ENCODE measurements at regions not wholly inside any gene's neighbourhood (a gene's known extent, or its start where the extent isn't known, plus 50 kb on each side); places are given as distances from the start of the nearest gene placed in this dataset.
A peak's percentile ranks its signal among the peaks of the same experiment; 100 is the strongest.
"Not testable (repeated sequence)": the region's sequence is repeated elsewhere in the genome, so short reads cannot be mapped to it uniquely, and the experiment has no call there.

GRCh38 chr20:11708223-11708622, 209.5 kb upstream of the BTBD3 start:
- DNase-seq: not testable (repeated sequence)

GRCh38 chr20:11711214-11711613, 206.5 kb upstream of the BTBD3 start:
- no peak for DNase-seq

- DNase-seq: no peak
These were observed 205.0 kb upstream of the BTBD3 start for GRCh38 chr20:11712639-11713160.

GRCh38 chr20:11714886-11715285, 202.8 kb upstream of the BTBD3 start:
- no peak for DNase-seq

- no peak for DNase-seq
These were observed 201.3 kb upstream of the BTBD3 start for GRCh38 chr20:11716239-11716944.

GRCh38 chr20:11716945-11717248, 200.8 kb upstream of the BTBD3 start:
- no peak for DNase-seq

GRCh38 chr20:11717562-11717961, 200.1 kb upstream of the BTBD3 start:
- no peak for DNase-seq

GRCh38 chr20:11718474-11719094, 199.1 kb upstream of the BTBD3 start:
- DNase-seq: no peak

- no peak for DNase-seq
These were observed 198.5 kb upstream of the BTBD3 start for GRCh38 chr20:11719153-11719552.

- DNase-seq: no peak
These were observed 196.3 kb upstream of the BTBD3 start for GRCh38 chr20:11721411-11721810.

- no peak for DNase-seq
These were observed 193.6 kb upstream of the BTBD3 start for GRCh38 chr20:11724097-11724496.

- DNase-seq: peak; percentile 50 to 85
These were observed 191.7 kb upstream of the BTBD3 start for GRCh38 chr20:11726026-11726425.

- no peak for DNase-seq
These were observed 190.0 kb upstream of the BTBD3 start for GRCh38 chr20:11727708-11728107.

- no peak for DNase-seq
These were observed 188.8 kb upstream of the BTBD3 start for GRCh38 chr20:11728937-11729336.

GRCh38 chr20:11729806-11730205, 187.9 kb upstream of the BTBD3 start:
- DNase-seq: no peak

- peak; percentile 78 to 92 for DNase-seq
These were observed 183.3 kb upstream of the BTBD3 start for GRCh38 chr20:11734431-11734830.

GRCh38 chr20:11738852-11739251, 178.8 kb upstream of the BTBD3 start:
- DNase-seq: peak in 1 of 2 experiments; percentile 38

- no peak for DNase-seq
These were observed 176.7 kb upstream of the BTBD3 start for GRCh38 chr20:11740975-11741374.

- DNase-seq: no peak
These were observed 172.5 kb upstream of the BTBD3 start for GRCh38 chr20:11745145-11745544.

- no peak for DNase-seq
These were observed 169.3 kb upstream of the BTBD3 start for GRCh38 chr20:11748436-11748835.

GRCh38 chr20:11752336-11752735, 165.4 kb upstream of the BTBD3 start:
- no peak for DNase-seq

GRCh38 chr20:11753155-11753554, 164.5 kb upstream of the BTBD3 start:
- DNase-seq: no peak

- peak in 1 of 2 experiments; percentile 57 for DNase-seq
These were observed 163.2 kb upstream of the BTBD3 start for GRCh38 chr20:11754451-11754850.

GRCh38 chr20:11755071-11755841, 162.4 kb upstream of the BTBD3 start:
- peak in 1 of 2 experiments; percentile 42 for DNase-seq
